ES-I3 (cell line): ENCODE measurements at regions not wholly inside any gene's neighbourhood (a gene's known extent, or its start where the extent isn't known, plus 50 kb on each side); places are given as distances from the start of the nearest gene placed in this dataset.
"Not testable (repeated sequence)": the region's sequence is repeated elsewhere in the genome, so short reads cannot be mapped to it uniquely, and the experiment has no call there.

ENCODE experiments used
- H3K36me3 ChIP-seq: 2 replicates; pipeline ENCODE4 v1.6.1; 2013; ENCODE audit warnings: mild to moderate bottlenecking, low read length, control low read depth, moderate library complexity; ENCODE audit not compliant: insufficient read depth
- H3K4me1 ChIP-seq: 2 replicates; pipeline ENCODE4 v1.6.1; 2013; ENCODE audit warnings: mild to moderate bottlenecking, control low read depth, low read length; ENCODE audit not compliant: insufficient read depth
- H3K9ac ChIP-seq: 2 replicates; pipeline ENCODE4 v1.6.1; 2013; ENCODE audit warnings: low read depth, mild to moderate bottlenecking, low read length, moderate library complexity
- H3K9me3 ChIP-seq: 2 replicates; pipeline ENCODE4 v1.6.1; 2013; ENCODE audit warnings: mild to moderate bottlenecking, low read length, moderate library complexity; ENCODE audit not compliant: control insufficient read depth, insufficient read depth

DNA sequence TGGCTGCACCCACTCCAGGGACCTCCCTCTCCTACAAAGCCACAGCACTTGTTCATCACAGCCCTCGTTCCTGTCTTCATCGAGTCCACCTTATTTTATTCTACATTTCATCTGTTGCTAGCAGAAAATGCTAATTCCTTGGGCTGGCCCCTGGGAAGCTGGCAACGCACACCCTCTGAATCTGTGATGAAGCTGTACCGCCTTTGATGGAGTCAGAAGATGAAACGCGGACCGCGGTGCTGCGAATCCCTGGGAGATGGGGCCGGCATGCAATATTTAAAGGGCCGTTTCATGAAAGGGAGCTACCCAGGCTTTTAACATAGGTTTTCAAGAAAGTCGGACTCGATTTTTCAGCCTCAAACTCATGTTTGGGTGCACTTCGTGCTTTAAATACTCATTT lies 88.5 kb downstream of the NPTX2 start:
- Histone ChIP-seq H3K9ac (peak overlapping the region; percentile 20; the same call in 1 of the 2 replicates), H3K36me3 (no peaks in the 10 kb centered on the region), H3K4me1 (no peaks in the 10 kb centered on the region), H3K9me3 (no peaks in the 10 kb centered on the region)

DNA sequence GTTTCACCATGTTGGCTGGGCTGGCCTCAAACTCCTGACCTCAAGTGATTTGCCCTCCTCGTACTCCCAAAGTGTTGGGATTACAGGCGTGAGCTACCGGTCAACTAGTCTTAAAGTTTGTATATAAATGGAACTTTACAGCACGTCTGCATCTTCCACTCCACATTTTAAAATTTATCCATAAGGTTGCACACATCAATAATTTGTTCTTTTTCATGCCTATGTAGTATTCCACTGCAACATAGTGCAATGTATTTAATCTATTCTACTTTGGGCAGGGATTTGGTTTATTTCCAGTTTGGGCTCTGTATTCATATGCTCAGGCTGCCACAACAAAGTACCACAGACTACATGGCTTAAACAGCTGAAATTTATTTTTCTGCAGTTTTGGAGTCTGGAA lies 90.0 kb downstream of the NPTX2 start:
- no peaks in the 10 kb centered on the region for H3K4me1 ChIP-seq
- H3K9me3 ChIP-seq = no peaks in the 10 kb centered on the region
- no peaks in the 10 kb centered on the region for H3K36me3 ChIP-seq
- H3K9ac ChIP-seq = no peak overlapping the region

DNA sequence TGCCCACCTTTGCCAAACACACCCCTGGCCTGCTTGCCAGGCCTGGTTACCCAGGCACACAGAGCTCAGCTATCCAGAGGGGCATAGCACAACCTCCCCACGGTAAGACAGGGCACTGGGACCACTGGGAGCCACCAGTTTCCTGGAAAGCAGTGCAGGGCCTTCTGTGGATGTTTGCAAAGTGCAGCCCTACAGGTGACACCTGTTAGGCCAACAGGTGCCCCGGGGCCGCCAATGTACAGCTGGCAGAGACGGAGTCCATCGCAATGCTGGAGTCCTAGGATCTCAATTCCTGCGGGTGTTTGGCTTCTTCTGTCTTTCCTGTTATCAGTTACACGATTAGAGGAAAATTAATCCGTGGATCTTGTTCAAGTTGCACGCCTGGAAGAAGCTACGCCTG lies 94.9 kb downstream of the NPTX2 start:
- Histone ChIP-seq H3K9me3 (no peaks in the 10 kb centered on the region), H3K36me3 (no peaks in the 10 kb centered on the region), H3K4me1 (no peaks in the 10 kb centered on the region), H3K9ac (no peak overlapping the region)

GRCh38 chr7:98713165-98713810 lies 96.2 kb downstream of the NPTX2 start:
- H3K36me3 ChIP-seq = no peaks in the 10 kb centered on the region
- no peaks in the 10 kb centered on the region for H3K4me1 ChIP-seq
- H3K9me3 ChIP-seq = no peaks in the 10 kb centered on the region
- H3K9ac ChIP-seq = no peak overlapping the region

DNA sequence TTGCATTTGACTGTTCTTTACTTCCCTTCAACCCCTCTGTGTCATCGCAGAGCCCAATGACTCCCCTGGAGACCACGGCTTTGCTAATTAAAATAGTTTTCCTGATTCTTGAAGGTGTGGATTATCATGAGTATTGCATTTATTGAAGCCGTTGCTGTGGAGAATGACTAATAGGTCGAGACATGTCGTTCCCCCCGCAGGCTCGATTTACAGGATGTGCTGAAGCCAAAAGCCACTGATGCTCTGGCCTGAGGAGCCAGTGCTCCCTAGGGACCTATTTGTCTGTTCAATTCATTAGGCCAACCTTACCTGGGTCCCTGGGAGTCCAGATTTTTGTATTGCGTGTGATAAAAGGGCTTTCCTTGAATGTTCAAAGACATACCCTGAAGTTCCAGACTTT lies 102.3 kb downstream of the NPTX2 start:
- H3K9me3 ChIP-seq = no peaks in the 10 kb centered on the region
- no peak overlapping the region for H3K9ac ChIP-seq
- H3K4me1 ChIP-seq = no peaks in the 10 kb centered on the region
- H3K36me3 ChIP-seq = no peaks in the 10 kb centered on the region

DNA sequence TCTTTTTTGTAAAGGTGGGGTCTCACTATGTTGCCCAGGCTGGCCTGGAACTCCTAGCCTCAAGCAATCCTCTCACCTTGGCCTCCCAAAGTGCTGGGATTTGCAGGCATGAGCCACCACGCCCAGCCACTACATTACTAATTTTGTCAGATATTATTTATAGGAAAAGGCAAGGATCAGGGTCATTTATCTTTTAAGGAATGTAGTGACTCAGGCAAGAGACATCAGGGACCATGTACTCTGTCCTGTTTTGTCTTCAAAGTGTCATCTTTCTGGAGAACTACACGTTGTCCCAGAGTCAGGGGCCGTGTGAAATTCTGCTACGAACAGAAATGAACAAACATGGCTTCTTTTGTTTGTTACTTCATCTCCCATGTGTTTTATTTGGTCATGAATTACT lies 105.3 kb downstream of the NPTX2 start:
- H3K9me3 ChIP-seq = no peaks in the 10 kb centered on the region
- no peak overlapping the region for H3K9ac ChIP-seq
- H3K4me1 ChIP-seq = no peaks in the 10 kb centered on the region
- H3K36me3 ChIP-seq = no peaks in the 10 kb centered on the region

DNA sequence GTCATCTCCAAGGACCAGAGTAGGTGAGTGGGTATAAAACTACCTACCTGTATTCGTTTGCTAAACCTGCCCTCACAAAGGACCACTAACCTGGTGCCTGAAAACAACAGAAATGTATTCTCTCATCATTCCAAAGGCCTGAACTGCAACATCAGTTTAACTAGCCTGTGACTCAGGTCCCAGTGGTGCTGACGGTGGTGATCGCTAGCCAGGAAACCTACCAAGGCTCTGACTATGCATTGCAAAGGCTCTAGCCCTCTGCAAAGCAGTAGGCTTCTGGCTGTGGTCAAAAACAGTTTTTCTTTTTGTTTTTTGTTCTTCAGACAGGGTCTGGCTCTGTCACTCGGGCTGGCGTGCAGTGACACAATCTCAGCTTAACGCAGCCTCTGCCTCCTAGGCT lies 107.5 kb downstream of the NPTX2 start:
- Histone ChIP-seq H3K4me1 (peaks cover 10% of the 10 kb centered on the region; the same call in 1 of the 2 replicates), H3K36me3 (no peaks in the 10 kb centered on the region), H3K9ac (no peak overlapping the region), H3K9me3 (no peaks in the 10 kb centered on the region)

GRCh38 chr7:98727146-98727709 lies 110.1 kb downstream of the NPTX2 start:
- Histone ChIP-seq H3K36me3 (no peaks in the 10 kb centered on the region), H3K9me3 (no peaks in the 10 kb centered on the region; the same call in 1 of the 2 replicates), H3K4me1 (peaks cover 14% of the 10 kb centered on the region; the same call in 1 of the 2 replicates), H3K9ac (no peak overlapping the region)

DNA sequence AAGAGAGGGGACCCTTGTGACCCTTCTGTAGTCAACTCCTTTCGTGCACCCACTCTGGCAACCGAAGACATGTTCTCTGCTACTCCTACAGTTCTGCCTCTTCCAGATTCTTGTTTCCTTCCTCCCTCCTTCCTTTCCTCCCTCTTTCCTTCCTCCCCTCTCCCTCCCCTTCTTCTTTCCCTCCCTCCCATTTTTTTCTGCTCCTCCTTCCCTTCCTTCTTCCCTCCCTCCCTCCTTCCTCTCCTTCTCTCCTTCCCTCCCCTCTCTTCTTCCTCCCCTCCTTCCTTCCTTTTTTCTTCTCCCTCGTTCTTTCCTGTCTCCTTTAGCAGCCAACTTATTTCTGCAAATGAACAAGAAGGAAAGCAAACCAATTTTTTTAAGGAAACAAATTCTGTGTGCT lies 111.5 kb downstream of the NPTX2 start:
- Histone ChIP-seq H3K9me3 (peaks cover 4% of the 10 kb centered on the region; the same call in 1 of the 2 replicates), H3K36me3 (no peaks in the 10 kb centered on the region), H3K9ac (no peak overlapping the region), H3K4me1 (peaks cover 14% of the 10 kb centered on the region; the same call in 1 of the 2 replicates)

DNA sequence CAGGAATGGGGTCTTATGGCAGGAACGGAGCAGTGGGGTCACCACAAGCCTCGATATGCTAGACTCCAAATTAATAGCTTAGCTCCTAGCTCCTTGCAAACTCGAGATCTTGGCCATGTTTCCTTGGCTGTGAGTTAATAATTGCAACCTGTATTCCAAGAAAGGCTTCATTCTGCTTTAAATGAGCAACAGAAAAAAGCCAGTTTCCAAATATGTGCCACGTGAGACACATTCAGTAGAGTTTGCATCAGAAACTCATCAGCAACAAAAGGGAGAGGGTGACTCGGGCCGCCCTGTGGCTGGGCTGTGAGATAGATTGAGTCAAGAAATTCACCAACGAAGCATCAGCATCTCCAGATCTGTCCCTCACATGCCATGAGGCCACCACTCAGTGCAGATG lies 112.0 kb downstream of the NPTX2 start:
- H3K9ac ChIP-seq = no peak overlapping the region
- H3K4me1 ChIP-seq = peaks cover 14% of the 10 kb centered on the region; the same call in 1 of the 2 replicates
- no peaks in the 10 kb centered on the region for H3K36me3 ChIP-seq
- H3K9me3 ChIP-seq = peaks cover 4% of the 10 kb centered on the region; the same call in 1 of the 2 replicates

GRCh38 chr7:98730326-98730725 lies 113.2 kb downstream of the NPTX2 start:
- Histone ChIP-seq H3K4me1 (peaks cover 14% of the 10 kb centered on the region; the same call in 1 of the 2 replicates), H3K9me3 (peaks cover 4% of the 10 kb centered on the region; the same call in 1 of the 2 replicates), H3K9ac (no peak overlapping the region), H3K36me3 (no peaks in the 10 kb centered on the region)

- Histone ChIP-seq H3K4me1 (peaks cover 14% of the 10 kb centered on the region; the same call in 1 of the 2 replicates), H3K9me3 (peaks cover 4% of the 10 kb centered on the region; the same call in 1 of the 2 replicates), H3K36me3 (no peaks in the 10 kb centered on the region), H3K9ac (no peak overlapping the region)
These were observed 114.6 kb downstream of the NPTX2 start for GRCh38 chr7:98731651-98732050.

DNA sequence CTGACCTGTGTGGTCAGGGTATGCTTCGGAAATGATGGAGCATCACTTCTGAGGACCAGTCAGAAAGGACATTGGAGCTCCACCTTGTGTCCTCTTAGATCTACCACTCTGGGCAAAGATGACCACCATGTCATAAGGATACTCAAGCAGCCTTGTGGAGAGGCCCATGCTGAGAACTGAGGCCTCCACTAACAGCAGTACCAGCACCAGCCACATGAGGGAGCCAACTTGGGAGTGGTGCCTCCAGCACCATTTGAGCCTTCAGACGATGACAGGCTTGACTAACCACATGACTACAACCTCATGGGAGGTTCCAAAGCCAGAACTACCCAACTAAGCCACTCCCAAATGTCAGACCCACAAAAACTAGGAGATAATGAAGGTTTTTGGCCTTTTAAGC lies 116.0 kb downstream of the NPTX2 start:
- peaks cover 14% of the 10 kb centered on the region; the same call in 1 of the 2 replicates for H3K4me1 ChIP-seq
- H3K9ac ChIP-seq = no peak overlapping the region
- peaks cover 4% of the 10 kb centered on the region; the same call in 1 of the 2 replicates for H3K9me3 ChIP-seq
- H3K36me3 ChIP-seq = no peaks in the 10 kb centered on the region

DNA sequence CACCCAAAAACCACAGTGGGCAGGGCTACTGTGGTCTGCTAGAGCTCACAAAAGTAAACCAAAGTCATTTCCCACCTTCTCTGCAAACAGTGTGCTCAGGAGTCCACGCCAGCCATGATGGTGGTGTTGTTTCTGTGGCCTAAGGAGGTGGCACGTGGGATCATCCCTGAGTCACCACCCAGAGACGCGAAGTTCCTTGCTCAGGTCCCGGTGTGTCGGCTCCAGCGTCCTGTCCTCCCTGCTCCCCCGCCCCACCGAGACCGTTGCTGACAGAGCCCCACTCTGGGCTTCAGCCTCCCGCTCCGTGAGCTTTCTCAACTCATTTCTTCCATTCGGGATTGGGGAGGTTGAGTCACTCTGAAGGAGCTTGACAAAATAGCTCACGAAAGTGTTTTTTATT lies 118.7 kb downstream of the NPTX2 start:
- Histone ChIP-seq H3K4me1 (no peaks in the 10 kb centered on the region), H3K36me3 (no peaks in the 10 kb centered on the region), H3K9me3 (peaks cover 4% of the 10 kb centered on the region; the same call in 1 of the 2 replicates), H3K9ac (no peak overlapping the region)

DNA sequence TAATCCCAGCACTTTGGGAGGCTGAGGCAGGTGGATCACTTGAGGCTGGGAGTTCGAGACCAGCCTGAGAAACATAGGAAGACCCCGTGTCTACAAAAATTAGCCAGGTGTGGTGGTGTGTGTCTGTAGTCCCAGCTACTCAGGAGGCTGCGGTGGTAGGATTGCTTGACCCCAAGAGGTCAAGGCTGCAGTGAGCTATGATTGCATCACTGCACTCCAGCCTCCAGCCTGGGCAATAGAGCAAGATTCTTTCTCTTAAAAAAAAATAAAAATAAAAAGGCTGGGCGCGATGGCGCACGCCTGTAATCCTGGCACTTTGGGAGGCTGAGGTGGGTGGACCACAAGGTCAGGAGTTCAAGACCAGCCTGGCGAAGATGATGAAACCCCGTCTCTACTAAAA lies 119.4 kb downstream of the NPTX2 start:
- H3K4me1 ChIP-seq, H3K36me3 ChIP-seq, H3K9me3 ChIP-seq, H3K9ac ChIP-seq: not testable (repeated sequence)
